ENCODE measurements at regions not wholly inside any gene's neighbourhood (a gene's known extent, or its start where the extent isn't known, plus 50 kb on each side); places are given as distances from the start of the nearest gene placed in this dataset.
A peak's percentile ranks its signal among the peaks of the same experiment; 100 is the strongest.
"Not testable (repeated sequence)": the region's sequence is repeated elsewhere in the genome, so short reads cannot be mapped to it uniquely, and the experiment has no call there.

- intact Hi-C loops (cut with micrococcal nuclease) (loop anchor here (5.0 kb wide), 1 partner anchor 1166 kb away; no protein-coding TSS in a partner anchor), dilution Hi-C loops (cut with MboI; ENCODE audit: extremely low pct_ligation_motif_present, low sequenced_read_pairs) (no loop called here)
- Histone ChIP-seq H4K20me1 (replicated peaks; ENCODE audit: control insufficient read depth, extremely low read depth, insufficient read depth, low read length) (no peaks in the 10 kb centered on the region), H3K9ac (replicated peaks; ENCODE audit: extremely low read depth, insufficient read depth, low read length) (no peak overlapping the region), H3K9me3 (replicated peaks; ENCODE audit: control insufficient read depth, insufficient read depth, low read length) (no peaks in the 10 kb centered on the region), H2AFZ (ENCODE audit: low read depth, low read length) (no peak overlapping the region), H3K27me3 (ENCODE audit: control insufficient read depth in 2 of 2, insufficient read depth in 2 of 2, low read length in 2 of 2) (no peaks in the 10 kb centered on the region), H3K4me2 (ENCODE audit: insufficient read depth, low read length) (no peak overlapping the region), H3K27ac (ENCODE audit: insufficient read depth, low read depth, low read length) (no peak overlapping the region), H3K9me1 (replicated peaks; ENCODE audit: control insufficient read depth, extremely low read depth, insufficient read depth, low read length) (no peaks in the 10 kb centered on the region), H3K4me1 (ENCODE audit: control insufficient read depth, extremely low read depth, insufficient read depth, low read length) (no peaks in the 10 kb centered on the region), H3K79me2 (ENCODE audit: control insufficient read depth, insufficient read depth, low read length) (no peaks in the 10 kb centered on the region), H3K4me3 (replicated peaks in 1 of 3; ENCODE audit: insufficient read depth in 1 of 3, low read depth in 1 of 3, low read length in 3 of 3) (no peak overlapping the region), H3K36me3 (ENCODE audit: control insufficient read depth in 2 of 2, extremely low read depth in 1 of 2, insufficient read depth in 2 of 2, low read length in 2 of 2) (no peaks in the 10 kb centered on the region)
- TF ChIP-seq EZH2 (IDR thresholded peaks at IDR 0.05; ENCODE audit: borderline replicate concordance, low read depth, low read length, severe bottlenecking) (no peak), CTCF (IDR thresholded peaks at IDR 0.05; ENCODE audit: extremely low read depth in 1 of 2, insufficient read depth in 1 of 2, low read depth in 1 of 2, low read length in 2 of 2) (peak; percentile 12 to 37)
- FAIRE-seq (peak; percentile 84), DNase-seq (ENCODE audit: low read depth, low spot score) (peak; percentile 36)
- CTCF ChIA-PET: interaction anchor here (0.8 to 2.5 kb wide), 17 partner anchors 10 to 1860 kb away, joined by 3 to 39 read pairs (median 3); no protein-coding TSS in a partner anchor
- POLR2A ChIA-PET: no interaction called here
- no TSS peak for BruUV-seq (replicated peaks)
Observed at GRCh38 chr2:129923265-129924091, 56.0 kb upstream of the RAB6C start.

GRCh38 chr2:129924115-129924514 lies 55.4 kb upstream of the RAB6C start:
- POLR2A ChIA-PET; H3K9me1 ChIP-seq (replicated peaks; ENCODE audit: control insufficient read depth, extremely low read depth, insufficient read depth, low read length); H3K4me3 ChIP-seq (replicated peaks in 1 of 3; ENCODE audit: insufficient read depth in 1 of 3, low read depth in 1 of 3, low read length in 3 of 3); H3K9me3 ChIP-seq (replicated peaks; ENCODE audit: control insufficient read depth, insufficient read depth, low read length); H3K27me3 ChIP-seq (ENCODE audit: control insufficient read depth in 2 of 2, insufficient read depth in 2 of 2, low read length in 2 of 2); H3K27ac ChIP-seq (ENCODE audit: insufficient read depth, low read depth, low read length); H3K4me1 ChIP-seq (ENCODE audit: control insufficient read depth, extremely low read depth, insufficient read depth, low read length); H2AFZ ChIP-seq (ENCODE audit: low read depth, low read length); H3K4me2 ChIP-seq (ENCODE audit: insufficient read depth, low read length); H4K20me1 ChIP-seq (replicated peaks; ENCODE audit: control insufficient read depth, extremely low read depth, insufficient read depth, low read length); dilution Hi-C loops (cut with MboI; ENCODE audit: extremely low pct_ligation_motif_present, low sequenced_read_pairs); H3K9ac ChIP-seq (replicated peaks; ENCODE audit: extremely low read depth, insufficient read depth, low read length); BruUV-seq (replicated peaks); H3K36me3 ChIP-seq (ENCODE audit: control insufficient read depth in 2 of 2, extremely low read depth in 1 of 2, insufficient read depth in 2 of 2, low read length in 2 of 2); H3K79me2 ChIP-seq (ENCODE audit: control insufficient read depth, insufficient read depth, low read length); DNase-seq (ENCODE audit: low read depth, low spot score); FAIRE-seq: not testable (repeated sequence)
- CTCF ChIA-PET: interaction anchor here (0.8 to 2.5 kb wide), 15 partner anchors 9 to 1861 kb away, joined by 3 to 39 read pairs (median 4); no protein-coding TSS in a partner anchor
- intact Hi-C loops (cut with micrococcal nuclease): loop anchor here (5.0 kb wide), 1 partner anchor 1167 kb away; no protein-coding TSS in a partner anchor
